GM23248 (cell line): ENCODE measurements at regions not wholly inside any gene's neighbourhood (a gene's known extent, or its start where the extent isn't known, plus 50 kb on each side); places are given as distances from the start of the nearest gene placed in this dataset.

Experiments
- EZH2 ChIP-seq: fragments of 200-600 bp; sonication (generic); IDR thresholded peaks from 2 replicates; pipeline ENCODE4 v1.6.1; 2018; ENCODE audit warnings: antibody characterized with exemption, mild to moderate bottlenecking; ENCODE audit not compliant: insufficient read depth, poor library complexity, severe bottlenecking
- EZH2phosphoT487 ChIP-seq: fragments of 200-600 bp; sonication (generic); IDR thresholded peaks from 2 replicates; pipeline ENCODE4 v1.6.1; 2018; ENCODE audit warnings: antibody characterized with exemption, moderate library complexity, mild to moderate bottlenecking, low read depth; ENCODE audit not compliant: insufficient read depth

DNA sequence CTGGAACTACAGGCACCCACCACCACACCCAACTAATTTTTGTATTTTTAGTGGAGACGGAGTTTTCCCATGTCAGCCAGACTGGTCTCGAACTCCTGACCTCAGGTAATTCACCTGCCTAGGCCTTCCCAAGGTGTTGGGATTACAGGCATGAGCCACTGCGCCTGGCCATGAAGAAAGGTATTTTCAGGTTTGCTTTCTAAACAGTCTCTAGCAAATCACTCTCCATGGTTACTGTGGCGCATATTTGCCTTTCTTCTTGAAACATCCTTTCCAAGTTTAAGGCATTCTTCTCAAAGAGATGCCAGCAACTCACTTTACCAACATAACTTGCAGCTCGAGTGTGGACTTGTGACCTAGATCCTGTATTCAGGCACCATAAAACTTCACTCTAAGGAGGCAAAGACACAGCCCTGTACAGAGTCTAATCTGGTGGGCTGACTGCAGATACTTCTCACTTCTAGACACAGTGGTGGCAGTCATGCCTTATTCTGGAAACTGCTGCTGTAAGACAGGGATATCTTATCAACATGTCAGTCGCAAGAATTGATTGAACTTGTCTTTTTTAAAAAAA, 461.4 kb upstream of the TSHZ3 start:
- TF ChIP-seq EZH2 (no peak), EZH2phosphoT487 (no peak)
